ENCODE measurements at regions not wholly inside any gene's neighbourhood (a gene's known extent, or its start where the extent isn't known, plus 50 kb on each side); places are given as distances from the start of the nearest gene placed in this dataset.

DNA sequence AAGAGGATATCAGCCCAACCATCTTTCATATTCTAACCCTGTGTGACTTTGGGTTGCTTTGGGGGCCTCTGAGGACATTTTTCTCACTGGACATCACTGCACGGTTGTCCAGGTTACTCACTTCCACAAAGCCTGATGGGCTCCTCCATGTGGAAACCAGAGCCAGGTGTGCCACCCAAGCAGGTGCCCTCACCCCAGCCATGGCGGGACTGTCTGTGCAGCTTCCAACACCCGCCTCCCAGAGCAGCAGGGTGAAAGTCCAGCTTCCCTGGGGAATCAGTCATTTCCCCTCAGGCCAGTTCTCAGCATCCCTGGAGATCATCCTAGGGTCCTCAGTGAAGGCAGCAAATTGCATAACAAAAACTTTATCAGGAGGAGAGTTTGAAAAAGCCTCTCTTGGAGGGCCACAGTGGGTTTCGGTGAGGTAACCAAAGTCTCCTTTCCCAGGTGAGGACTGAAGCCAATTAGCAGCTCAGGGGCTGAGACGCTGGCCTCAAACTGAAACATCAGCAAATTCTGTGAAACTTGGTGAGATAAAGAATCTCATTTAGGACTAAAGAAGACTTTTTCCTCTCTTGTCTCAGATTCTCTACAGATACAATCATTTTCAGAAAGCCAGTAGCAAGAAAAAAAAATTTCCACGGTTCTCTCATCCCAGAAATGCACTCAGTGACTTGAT lies 289.6 kb upstream of the CDH4 start:
- TF ChIP-seq EZH2 (IDR thresholded peaks at IDR 0.05; ENCODE audit: low read length, unreplicated experiment) = no peak
- TF ChIP-seq, protein P1, sequence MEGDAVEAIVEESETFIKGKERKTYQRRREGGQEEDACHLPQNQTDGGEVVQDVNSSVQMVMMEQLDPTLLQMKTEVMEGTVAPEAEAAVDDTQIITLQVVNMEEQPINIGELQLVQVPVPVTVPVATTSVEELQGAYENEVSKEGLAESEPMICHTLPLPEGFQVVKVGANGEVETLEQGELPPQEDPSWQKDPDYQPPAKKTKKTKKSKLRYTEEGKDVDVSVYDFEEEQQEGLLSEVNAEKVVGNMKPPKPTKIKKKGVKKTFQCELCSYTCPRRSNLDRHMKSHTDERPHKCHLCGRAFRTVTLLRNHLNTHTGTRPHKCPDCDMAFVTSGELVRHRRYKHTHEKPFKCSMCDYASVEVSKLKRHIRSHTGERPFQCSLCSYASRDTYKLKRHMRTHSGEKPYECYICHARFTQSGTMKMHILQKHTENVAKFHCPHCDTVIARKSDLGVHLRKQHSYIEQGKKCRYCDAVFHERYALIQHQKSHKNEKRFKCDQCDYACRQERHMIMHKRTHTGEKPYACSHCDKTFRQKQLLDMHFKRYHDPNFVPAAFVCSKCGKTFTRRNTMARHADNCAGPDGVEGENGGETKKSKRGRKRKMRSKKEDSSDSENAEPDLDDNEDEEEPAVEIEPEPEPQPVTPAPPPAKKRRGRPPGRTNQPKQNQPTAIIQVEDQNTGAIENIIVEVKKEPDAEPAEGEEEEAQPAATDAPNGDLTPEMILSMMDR (conservative IDR thresholded peaks at IDR 0.05; ENCODE audit: low read depth, low read length) = no peak
